ENCODE measurements at regions not wholly inside any gene's neighbourhood (a gene's known extent, or its start where the extent isn't known, plus 50 kb on each side); places are given as distances from the start of the nearest gene placed in this dataset.

- ChIA-PET POLR2A (no interaction called here), CTCF (no interaction called here)
- H3K4me3 ChIP-seq (ENCODE audit: low read depth, low read length) = no peak overlapping the region
- TF ChIP-seq, protein P1, sequence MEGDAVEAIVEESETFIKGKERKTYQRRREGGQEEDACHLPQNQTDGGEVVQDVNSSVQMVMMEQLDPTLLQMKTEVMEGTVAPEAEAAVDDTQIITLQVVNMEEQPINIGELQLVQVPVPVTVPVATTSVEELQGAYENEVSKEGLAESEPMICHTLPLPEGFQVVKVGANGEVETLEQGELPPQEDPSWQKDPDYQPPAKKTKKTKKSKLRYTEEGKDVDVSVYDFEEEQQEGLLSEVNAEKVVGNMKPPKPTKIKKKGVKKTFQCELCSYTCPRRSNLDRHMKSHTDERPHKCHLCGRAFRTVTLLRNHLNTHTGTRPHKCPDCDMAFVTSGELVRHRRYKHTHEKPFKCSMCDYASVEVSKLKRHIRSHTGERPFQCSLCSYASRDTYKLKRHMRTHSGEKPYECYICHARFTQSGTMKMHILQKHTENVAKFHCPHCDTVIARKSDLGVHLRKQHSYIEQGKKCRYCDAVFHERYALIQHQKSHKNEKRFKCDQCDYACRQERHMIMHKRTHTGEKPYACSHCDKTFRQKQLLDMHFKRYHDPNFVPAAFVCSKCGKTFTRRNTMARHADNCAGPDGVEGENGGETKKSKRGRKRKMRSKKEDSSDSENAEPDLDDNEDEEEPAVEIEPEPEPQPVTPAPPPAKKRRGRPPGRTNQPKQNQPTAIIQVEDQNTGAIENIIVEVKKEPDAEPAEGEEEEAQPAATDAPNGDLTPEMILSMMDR (IDR thresholded peaks at IDR 0.05; ENCODE audit: insufficient read depth, low read length, missing control alignments) = no peak
- DNase-seq (ENCODE audit: low read depth, low spot score) = no peak
These were observed 263.2 kb downstream of the RAD51AP2 start for GRCh38 chr2:17255071-17255470.

GRCh38 chr2:17254421-17254820 is 263.8 kb downstream of the RAD51AP2 start:
- ChIA-PET CTCF (no interaction called here), POLR2A (no interaction called here)
- H3K4me3 ChIP-seq (ENCODE audit: low read depth, low read length) = no peak overlapping the region
- no peak for DNase-seq (ENCODE audit: low read depth, low spot score)
- TF ChIP-seq, protein P1 (IDR thresholded peaks at IDR 0.05; ENCODE audit: insufficient read depth, low read length, missing control alignments) = no peak

- ChIA-PET POLR2A (no interaction called here), CTCF (no interaction called here)
- DNase-seq (ENCODE audit: low read depth, low spot score) = no peak
- TF ChIP-seq, protein P1 (IDR thresholded peaks at IDR 0.05; ENCODE audit: insufficient read depth, low read length, missing control alignments) = no peak
- no peak overlapping the region for H3K4me3 ChIP-seq (ENCODE audit: low read depth, low read length)
These were observed 266.0 kb downstream of the RAD51AP2 start for GRCh38 chr2:17252258-17252657.

GRCh38 chr2:17251171-17251570 is 267.1 kb downstream of the RAD51AP2 start:
- DNase-seq (ENCODE audit: low read depth, low spot score) = no peak
- no peak overlapping the region for H3K4me3 ChIP-seq (ENCODE audit: low read depth, low read length)
- ChIA-PET CTCF (no interaction called here), POLR2A (no interaction called here)
- TF ChIP-seq, protein P1 (IDR thresholded peaks at IDR 0.05; ENCODE audit: insufficient read depth, low read length, missing control alignments) = no peak

DNA sequence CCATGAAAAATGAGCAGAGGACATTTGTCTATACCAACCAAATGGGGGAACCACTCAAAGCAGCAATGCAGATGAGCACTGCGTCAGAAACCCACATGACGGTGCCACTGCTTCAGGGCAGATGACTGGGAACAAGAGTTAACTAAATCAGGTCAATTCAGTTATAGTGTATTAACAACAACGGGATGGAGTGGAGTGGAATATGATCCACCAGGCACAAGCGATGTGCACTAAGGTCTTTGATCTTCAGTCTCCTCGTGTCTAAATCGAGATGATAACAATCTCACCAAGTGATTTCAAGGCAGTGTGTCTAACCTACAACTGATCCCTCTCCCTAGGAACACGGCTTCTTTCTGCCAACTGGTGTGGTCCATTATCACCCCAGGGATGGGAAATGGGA is 269.0 kb downstream of the RAD51AP2 start:
- no peak overlapping the region for H3K4me3 ChIP-seq (ENCODE audit: low read depth, low read length)
- DNase-seq (ENCODE audit: low read depth, low spot score) = no peak
- CTCF ChIA-PET = interaction anchor here (0.7 kb wide), 1 partner anchor 409 kb away, joined by 3 read pairs; no protein-coding TSS in a partner anchor
- POLR2A ChIA-PET = no interaction called here
- TF ChIP-seq, protein P1 (IDR thresholded peaks at IDR 0.05; ENCODE audit: insufficient read depth, low read length, missing control alignments) = no peak

DNA sequence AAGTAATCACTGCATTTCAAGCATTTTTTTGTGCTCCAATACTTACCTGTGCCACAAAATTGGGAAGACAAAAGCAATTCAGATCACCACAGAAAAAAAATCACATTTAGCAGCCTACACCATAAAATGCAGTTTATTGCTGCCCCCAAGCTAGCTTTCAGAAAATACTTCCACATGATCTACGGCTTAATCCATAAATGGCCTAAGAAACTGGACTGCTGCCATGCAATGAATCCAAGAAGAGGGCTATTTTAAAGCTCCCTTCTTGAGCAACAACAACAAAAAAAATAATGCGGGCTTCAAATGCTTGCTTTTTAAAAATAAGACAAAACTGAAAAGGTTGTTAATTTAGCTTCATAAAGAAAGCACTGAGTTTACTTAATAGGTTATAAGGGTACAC is 272.3 kb downstream of the RAD51AP2 start:
- no peak for DNase-seq (ENCODE audit: low read depth, low spot score)
- H3K4me3 ChIP-seq (ENCODE audit: low read depth, low read length) = no peak overlapping the region
- TF ChIP-seq, protein P1 (IDR thresholded peaks at IDR 0.05; ENCODE audit: insufficient read depth, low read length, missing control alignments) = no peak
- POLR2A ChIA-PET = no interaction called here
- CTCF ChIA-PET = no interaction called here

All from AG04449 (cell line).